GM12892 (cell line): ENCODE measurements at regions not wholly inside any gene's neighbourhood (a gene's known extent, or its start where the extent isn't known, plus 50 kb on each side); places are given as distances from the start of the nearest gene placed in this dataset.
"Not testable (repeated sequence)": the region's sequence is repeated elsewhere in the genome, so short reads cannot be mapped to it uniquely, and the experiment has no call there.

ENCODE experiments used
- DNase-seq: peaks from one replicate; pipeline ENCODE4 v3.0.0; 2011; ENCODE audit not compliant: insufficient read length
- FAIRE-seq: peaks from 2 replicates; lab custom pipeline; 2011; peaks lifted over from hg19 to GRCh38; lab: Jason Lieb, UNC

GRCh38 chr9:41772541-41772940, 356.7 kb downstream of the CNTNAP3B start:
- not testable (repeated sequence) for FAIRE-seq, DNase-seq

- DNase-seq, FAIRE-seq: not testable (repeated sequence)
Measured at GRCh38 chr9:41771693-41772092, 357.5 kb downstream of the CNTNAP3B start.

GRCh38 chr9:41754822-41755221, 374.4 kb downstream of the CNTNAP3B start:
- DNase-seq, FAIRE-seq: not testable (repeated sequence)

- not testable (repeated sequence) for FAIRE-seq, DNase-seq
Measured at GRCh38 chr9:41754403-41754802, 374.8 kb downstream of the CNTNAP3B start.

- FAIRE-seq, DNase-seq: not testable (repeated sequence)
Measured at GRCh38 chr9:41741897-41742296, 387.3 kb downstream of the CNTNAP3B start.

GRCh38 chr9:41741173-41741572, 388.1 kb downstream of the CNTNAP3B start:
- FAIRE-seq, DNase-seq: not testable (repeated sequence)

GRCh38 chr9:41738681-41739080, 390.5 kb downstream of the CNTNAP3B start:
- not testable (repeated sequence) for FAIRE-seq, DNase-seq

- not testable (repeated sequence) for DNase-seq, FAIRE-seq
Measured at GRCh38 chr9:41699190-41699589, 430.0 kb downstream of the CNTNAP3B start.

- FAIRE-seq, DNase-seq: not testable (repeated sequence)
Measured at GRCh38 chr9:41697080-41697479, 432.1 kb downstream of the CNTNAP3B start.

- FAIRE-seq, DNase-seq: not testable (repeated sequence)
Measured at GRCh38 chr9:41679312-41679711, 449.9 kb downstream of the CNTNAP3B start.

GRCh38 chr9:41663497-41664036, 465.7 kb downstream of the CNTNAP3B start:
- DNase-seq, FAIRE-seq: not testable (repeated sequence)

- not testable (repeated sequence) for FAIRE-seq, DNase-seq
Measured at GRCh38 chr9:41658706-41659105, 469.6 kb upstream of the ZNG1F start.

- not testable (repeated sequence) for DNase-seq, FAIRE-seq
Measured at GRCh38 chr9:41658116-41658515, 469.0 kb upstream of the ZNG1F start.

GRCh38 chr9:41657141-41657540, 468.0 kb upstream of the ZNG1F start:
- DNase-seq, FAIRE-seq: not testable (repeated sequence)

- FAIRE-seq, DNase-seq: not testable (repeated sequence)
Measured at GRCh38 chr9:41655071-41655554, 466.0 kb upstream of the ZNG1F start.

- not testable (repeated sequence) for FAIRE-seq, DNase-seq
Measured at GRCh38 chr9:41654349-41654748, 465.2 kb upstream of the ZNG1F start.

GRCh38 chr9:41653560-41654340, 464.6 kb upstream of the ZNG1F start:
- not testable (repeated sequence) for FAIRE-seq, DNase-seq

GRCh38 chr9:41652800-41653199, 463.7 kb upstream of the ZNG1F start:
- not testable (repeated sequence) for FAIRE-seq

GRCh38 chr9:41652100-41652713, 463.1 kb upstream of the ZNG1F start:
- not testable (repeated sequence) for DNase-seq, FAIRE-seq

More at GRCh38 chr9:41652800-41653199, 463.7 kb upstream of the ZNG1F start:
- DNase-seq: not testable (repeated sequence)

- FAIRE-seq, DNase-seq: not testable (repeated sequence)
Measured at GRCh38 chr9:41650086-41650485, 461.0 kb upstream of the ZNG1F start.
